HG02571 (cell line): ENCODE measurements at regions not wholly inside any gene's neighbourhood (a gene's known extent, or its start where the extent isn't known, plus 50 kb on each side); places are given as distances from the start of the nearest gene placed in this dataset.
"Not testable (repeated sequence)": the region's sequence is repeated elsewhere in the genome, so short reads cannot be mapped to it uniquely, and the experiment has no call there.

Source experiments
- ATAC-seq: cut with Tn5 transposase; IDR thresholded peaks from one replicate; pipeline ENCODE4 v1.9.1; 2021; ENCODE audit warnings: mild to moderate bottlenecking, moderate library complexity; ENCODE audit not compliant: unreplicated experiment

DNA sequence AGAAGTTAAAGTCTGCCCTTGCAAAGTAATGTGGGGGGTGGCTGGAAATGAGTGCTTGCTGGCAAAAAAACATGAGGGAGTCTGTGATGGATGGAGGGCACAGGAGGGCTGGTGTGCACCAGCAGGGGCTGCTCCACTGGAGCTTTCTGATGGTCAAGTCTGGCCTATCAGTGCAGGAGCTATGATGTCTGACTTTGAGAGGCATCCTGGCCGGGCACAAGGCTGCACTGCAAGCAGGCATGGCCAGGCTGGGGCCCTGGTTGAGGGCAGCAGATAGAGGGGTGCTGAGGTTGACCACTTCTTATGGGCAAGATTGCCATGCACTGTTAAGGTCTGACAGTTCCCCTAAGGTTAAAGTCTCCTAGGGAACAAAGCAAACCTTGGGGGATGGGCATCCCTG lies 1140.2 kb downstream of the FAM133A start:
- no peak for ATAC-seq

DNA sequence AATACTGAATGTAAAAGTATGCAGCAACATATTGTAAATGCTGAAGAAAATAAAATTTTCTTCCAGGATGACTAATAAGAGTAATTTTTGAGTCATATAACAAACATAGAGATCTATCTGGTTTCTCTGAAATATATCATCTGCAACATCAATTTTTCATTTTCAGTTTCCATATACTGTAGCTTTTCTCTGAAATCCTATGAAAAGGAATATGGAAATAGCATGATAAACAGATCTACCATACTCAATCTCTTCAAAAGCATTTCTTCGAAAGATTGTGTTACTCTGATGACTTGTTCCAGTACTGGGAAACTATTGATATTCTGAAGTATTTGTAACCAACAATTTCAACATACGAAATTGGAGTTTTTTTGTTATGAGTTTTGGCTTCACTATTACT lies 1156.7 kb downstream of the FAM133A start:
- peak; percentile 57 for ATAC-seq

DNA sequence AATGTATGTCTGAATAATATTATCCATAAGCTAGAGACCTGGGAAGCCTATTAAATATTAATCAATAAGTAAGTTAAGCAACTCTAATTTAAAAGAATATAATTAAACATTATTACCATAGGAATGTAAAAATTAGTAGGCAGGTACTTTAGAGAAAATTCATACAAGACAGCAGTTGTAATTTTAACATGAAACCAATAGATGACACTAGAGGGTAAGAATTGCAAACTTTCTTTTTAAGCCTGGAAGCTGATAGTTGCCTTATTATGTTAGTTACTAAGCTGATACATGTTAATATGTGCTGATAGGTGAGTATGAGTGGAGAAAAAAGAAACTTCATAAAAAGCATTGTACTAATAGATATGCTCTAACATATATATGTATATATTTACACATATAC lies 1157.4 kb downstream of the FAM133A start:
- no peak for ATAC-seq

DNA sequence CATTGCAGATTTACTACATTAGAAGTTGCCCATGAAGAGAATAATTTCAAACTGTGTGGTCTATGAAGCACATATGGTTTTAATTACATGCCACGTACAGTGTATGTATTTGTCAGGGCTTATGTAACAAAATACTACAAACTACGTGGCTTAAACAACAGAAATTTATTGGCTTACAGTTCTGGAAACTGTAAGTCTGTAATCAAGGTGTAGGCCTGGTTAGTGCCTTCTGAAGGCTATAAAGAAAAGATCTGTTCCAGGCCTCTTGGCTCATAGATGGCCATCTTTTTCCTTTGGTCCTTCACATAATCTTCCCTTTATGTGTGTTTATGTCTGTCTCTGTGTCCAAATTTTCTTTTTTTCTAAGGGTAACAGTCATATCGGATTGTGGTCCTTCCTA lies 1160.2 kb downstream of the FAM133A start:
- ATAC-seq, result no peak

DNA sequence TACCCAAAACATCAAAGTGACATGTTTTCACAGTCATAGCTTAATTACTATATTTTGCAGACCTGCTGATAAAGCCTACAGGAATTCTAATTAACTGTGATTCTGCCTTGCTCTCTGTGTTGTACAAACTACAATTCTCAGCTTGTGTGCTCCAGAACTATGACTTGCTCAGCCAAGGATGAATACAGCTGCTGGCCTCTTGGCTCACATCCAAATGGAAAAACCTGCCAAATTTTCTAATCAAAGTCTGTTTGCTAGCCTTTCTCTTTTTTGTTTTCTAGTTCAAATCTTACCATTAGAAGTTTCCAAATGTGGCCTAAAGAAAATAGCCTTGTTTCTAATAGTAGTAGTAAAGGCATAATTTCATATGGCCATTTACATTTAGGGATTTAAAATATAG lies 1176.8 kb downstream of the FAM133A start:
- ATAC-seq, result no peak

DNA sequence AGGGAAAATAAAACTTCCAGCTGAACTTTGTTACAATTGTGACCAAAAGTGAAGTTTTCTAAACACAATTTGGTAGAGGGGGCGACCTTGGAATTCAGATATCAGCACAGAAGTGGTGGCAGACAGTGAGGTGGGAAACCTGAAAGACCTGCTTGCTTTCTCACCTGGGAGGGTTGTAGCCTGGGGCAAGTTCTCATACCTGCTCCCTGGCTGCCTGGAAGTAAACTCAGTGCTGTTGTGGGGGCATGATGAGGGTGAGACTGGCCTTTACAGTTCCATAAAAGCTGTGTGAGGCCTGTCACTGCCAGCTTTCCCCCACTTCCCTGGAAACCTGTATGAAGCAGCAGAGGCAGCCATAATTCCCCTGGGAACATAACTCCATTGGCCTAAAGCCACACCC lies 1180.2 kb downstream of the FAM133A start:
- ATAC-seq, result no peak

DNA sequence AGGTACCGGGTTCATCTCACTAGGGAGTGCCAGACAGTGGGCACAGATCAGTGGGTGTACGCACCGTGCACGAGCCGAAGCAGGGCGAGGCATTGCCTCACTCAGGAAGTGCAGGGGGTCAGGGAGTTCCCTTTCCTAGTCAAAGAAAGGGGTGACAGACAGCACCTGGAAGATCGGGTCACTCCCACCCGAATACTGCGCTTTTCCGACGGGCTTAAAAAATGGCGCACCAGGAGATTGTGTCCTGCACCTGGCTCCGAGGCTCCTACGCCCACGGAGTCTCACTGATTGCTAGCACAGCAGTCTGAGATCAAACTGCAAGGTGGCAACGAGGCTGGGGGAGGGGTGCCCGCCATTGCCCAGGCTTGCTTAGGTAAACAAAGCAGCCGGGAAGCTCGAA lies 1188.5 kb downstream of the FAM133A start:
- ATAC-seq, result not testable (repeated sequence)

DNA sequence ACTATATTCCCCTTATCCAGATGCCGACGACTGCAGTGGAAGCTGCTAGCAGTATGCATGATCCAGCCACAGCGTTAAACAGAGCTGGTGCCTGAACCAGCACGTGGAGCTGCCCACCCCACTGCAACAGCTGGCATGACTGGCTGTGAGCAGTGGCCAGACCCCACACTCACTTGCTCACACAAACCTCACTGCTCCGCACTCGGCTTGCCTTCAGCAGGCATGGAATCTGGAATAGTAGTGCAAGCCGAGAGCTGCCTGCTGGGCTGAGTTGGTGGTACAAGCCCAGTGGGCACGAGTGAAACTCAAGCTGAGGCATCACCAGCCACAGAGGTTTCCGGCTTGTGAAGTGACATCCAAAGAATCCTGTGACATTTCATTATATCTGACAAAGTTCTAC lies 1197.6 kb downstream of the FAM133A start:
- no peak for ATAC-seq

DNA sequence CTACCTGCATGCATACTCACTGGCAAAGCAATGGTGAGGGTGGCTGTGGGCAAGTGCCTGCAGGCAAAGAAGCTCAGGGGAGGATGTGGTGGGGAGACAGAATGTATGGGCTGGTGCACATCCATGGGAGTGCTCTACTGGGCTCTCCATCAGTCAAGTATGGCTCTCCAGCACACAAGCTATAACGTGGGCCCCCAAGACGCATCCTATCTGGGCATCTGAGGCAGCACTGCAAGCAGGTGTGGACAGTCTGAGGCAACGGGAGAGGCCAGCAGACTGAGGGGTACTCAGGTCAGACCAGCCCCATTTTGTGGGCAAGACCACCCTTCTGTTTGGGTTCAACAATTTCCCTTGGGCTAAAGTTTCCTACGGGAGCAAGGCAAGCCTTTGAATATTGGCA lies 1227.8 kb downstream of the FAM133A start:
- ATAC-seq, result no peak

DNA sequence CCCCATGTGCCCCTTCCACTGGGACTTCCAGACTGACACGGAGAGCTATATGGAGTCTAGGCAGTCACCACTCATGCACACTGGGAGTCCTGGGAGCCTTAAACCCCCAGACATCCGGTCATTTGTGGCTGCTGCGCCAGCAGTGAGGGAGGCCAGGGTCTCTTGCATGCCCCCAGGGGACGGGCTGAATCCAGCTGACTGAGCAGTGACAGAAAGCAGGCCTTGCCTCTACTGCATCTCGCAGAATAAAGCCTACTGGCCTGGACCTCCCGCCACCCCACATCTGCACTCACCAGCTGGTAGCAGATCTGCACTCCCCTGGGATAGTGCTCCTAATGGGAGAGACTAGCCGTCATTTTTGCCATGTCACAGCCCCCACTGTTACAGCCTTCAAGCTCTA lies 1234.2 kb downstream of the FAM133A start:
- ATAC-seq, result no peak

DNA sequence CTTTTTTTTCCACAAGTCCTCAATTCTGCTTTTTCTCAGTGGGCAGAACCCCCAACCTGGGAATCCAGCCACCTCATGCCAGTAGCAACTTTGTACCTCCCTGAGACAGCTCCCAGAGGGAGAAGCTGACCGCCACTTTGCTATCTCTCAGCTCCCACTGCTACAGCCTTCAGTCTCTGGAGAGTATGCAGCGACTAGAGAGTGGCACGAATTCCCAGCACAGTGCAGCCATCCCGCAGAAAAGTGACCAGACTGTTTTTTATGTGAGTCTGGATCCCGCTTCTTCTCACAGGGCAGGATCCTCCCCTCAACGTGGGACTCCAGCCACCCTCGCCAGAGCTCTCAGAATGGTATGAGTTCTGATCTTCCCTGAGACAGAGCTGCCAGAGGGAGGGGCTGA lies 1234.6 kb downstream of the FAM133A start:
- no peak for ATAC-seq

DNA sequence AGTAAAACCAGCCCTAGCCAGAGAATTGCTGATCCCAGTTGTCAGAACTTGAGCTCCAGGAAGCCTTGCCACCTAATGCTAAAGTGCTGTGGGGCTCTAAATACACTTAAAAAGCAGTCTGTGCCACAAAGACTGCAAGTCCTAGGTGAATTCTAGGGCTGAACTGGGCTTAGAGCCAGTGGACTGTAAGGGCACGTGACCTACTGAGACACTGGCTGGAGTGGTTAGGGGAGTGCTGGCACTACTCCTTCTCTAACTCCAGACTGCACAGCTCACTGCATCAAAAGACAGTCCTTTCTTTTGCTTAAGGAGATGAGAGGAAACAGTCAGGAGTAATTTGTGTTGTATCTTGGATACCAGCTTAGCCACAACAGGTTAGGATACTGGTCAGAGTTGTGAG lies 1240.2 kb downstream of the FAM133A start:
- ATAC-seq, result no peak

DNA sequence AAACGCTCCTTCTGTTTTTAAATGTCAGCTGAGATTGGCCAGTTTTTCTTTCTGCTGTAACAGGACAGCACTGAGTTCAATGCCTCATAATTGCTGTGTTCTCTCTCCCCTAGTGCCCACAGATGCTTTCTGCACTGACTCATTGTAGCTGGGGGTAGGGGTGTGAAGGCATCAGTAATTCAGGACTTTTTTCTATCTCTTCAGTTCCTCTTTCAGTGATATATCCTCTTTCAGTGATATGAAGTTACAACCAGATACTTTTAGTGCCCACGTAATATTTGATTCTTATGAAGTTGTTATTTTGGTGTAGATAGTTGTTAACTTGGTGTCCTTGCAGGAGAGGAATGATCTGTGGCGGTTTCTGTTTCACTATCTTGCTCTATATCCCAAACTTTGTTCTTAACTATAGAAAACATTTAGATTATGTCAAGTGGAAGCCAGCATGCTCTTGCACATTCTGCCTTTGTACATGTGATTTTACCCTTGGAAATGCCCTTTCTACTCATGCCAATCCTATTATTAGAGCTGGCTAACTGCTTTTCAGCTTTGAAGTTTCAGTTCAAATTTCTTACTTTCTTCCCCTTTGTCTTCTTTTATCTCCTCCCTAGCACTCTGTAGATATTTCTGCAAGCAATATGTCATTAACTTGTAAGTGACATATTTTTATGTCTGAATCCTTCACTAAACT lies 1258.4 kb downstream of the FAM133A start:
- peak; percentile 68 for ATAC-seq

DNA sequence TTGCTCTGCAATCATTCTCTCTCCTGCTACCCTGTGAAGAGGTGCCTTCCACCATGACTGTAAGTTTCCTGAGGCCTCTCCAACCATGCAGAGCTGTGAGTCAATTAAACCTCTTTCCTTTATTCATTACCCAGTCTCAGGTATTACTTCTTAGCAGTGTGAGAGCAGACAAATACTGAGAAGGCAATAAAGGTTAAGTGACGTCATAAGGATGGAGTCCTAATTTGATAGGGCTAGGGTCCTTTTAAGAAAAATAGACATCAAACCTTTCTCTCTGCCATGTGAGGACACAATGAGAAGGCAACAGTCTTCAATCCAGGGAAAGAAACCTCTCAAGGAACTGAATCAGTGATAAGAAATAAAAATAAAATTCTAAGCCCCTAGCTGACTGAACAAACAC lies 1262.7 kb downstream of the FAM133A start:
- no peak for ATAC-seq

DNA sequence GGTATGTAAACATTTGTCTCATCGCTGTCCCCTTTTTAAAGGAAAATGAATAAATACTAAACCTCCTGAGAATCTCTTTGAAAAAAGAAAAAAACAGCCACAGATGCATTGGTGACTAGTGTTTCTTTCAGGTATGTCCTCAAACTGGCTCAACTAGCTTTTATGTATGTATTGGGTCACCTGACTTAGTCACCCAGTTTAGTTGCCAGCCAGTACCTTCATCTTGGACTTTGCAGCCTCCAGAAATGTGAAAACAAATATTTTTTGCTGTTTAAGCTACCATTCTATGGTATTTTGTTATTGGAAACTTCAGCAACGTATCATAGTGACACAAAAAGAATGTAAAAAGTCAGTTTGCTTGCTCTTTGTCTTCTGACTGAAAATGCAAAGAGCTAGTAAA lies 1263.5 kb downstream of the FAM133A start:
- ATAC-seq, result no peak

DNA sequence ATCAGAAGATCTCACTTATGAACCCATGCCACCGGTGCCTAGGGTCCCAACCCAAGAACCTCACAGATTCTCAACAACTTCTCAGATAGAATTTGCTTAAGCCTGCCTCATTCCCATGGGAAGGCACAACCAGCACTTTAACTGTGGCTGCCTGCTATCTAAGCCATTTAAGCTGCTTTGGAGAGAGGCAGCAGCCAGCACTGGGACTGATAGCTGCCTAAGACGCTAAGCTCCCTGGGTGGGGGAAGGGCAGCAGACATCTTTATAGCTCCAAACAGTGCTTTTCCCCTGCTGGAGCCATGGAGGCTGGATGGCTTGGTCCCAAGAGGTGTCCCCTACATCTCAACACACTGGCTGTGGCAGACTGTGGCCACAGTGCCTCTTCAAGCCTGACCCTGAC lies 1268.6 kb downstream of the FAM133A start:
- ATAC-seq, result no peak

DNA sequence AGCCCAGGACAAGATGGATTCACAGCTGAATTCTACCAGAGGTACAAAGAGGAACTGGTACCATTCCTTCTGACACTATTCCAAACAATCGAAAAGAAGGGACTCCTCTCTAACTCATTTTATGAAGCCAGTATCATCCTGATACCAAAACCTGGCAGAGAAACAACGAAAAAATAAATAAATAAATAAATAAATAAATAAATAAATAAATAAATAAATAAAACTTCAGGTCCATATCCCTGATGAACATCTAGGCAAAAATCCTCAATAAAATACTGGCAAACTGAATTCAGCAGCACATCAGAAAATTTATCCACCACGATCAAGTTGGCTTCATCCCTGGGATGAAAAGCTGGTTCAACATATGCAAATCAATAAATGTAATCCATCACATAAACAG lies 1272.1 kb downstream of the FAM133A start:
- not testable (repeated sequence) for ATAC-seq

DNA sequence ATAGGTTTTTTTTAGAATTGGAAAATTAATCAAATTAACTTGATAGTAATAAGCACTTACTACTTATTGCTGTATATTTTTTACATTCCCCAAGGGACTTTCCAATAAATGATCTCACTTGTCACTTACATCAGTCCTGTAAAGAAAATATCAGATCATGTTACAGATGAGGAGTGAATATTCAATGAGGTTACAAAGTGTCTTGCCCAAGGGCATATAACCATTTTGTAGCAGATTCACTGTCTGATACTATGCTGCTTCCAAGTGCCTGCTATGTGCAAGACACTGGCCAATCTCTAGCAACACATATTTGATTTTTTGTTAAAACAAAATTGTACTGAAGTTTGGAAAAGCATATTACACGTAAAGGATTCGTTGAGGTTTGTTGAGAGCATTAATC lies 1287.7 kb downstream of the FAM133A start:
- no peak for ATAC-seq

DNA sequence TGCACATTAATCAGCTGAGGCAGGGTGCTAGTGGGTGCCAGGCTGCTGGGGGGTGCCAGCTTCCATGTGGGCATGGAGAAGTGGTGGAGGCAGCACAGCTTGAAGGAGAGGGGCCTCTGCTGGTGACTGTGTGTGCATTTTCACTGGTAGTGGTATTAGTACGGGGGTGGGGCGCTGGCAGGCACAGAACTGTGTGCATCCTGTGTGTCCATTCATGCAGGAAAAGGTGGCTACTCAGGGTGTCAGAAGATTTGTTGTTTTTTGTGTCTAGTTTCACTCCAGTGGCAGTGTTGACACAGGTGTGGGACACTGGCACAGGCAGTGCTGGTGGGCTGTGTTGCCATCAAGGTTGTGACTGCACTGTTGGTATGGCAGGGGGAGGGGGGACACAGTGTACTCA lies 1303.6 kb downstream of the FAM133A start:
- ATAC-seq, result no peak

DNA sequence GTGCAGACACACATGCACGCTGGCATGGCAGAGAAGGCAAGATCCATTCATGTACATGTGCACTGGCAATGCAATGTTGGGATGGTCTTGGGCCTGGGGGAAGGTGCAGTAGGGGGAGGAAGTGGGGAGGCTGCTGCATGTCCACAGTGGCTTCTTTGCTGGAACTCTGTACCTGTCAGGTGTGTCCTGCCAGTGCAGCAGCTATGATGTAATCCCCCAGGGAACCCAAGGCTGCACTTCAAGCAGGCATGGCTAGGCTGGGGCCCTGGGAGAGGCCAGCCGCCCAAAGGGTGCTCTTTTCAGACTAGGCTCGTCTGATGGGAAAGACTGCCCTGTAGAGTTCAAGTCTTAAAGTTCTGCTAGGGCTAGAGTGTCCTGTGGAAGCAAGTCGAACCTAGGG lies 1304.0 kb downstream of the FAM133A start:
- no peak for ATAC-seq
